Adrenal gland (tissue), 9 donors: ENCODE measurements at regions not wholly inside any gene's neighbourhood (a gene's known extent, or its start where the extent isn't known, plus 50 kb on each side); places are given as distances from the start of the nearest gene placed in this dataset.
"Not testable (repeated sequence)": the region's sequence is repeated elsewhere in the genome, so short reads cannot be mapped to it uniquely, and the experiment has no call there.

Source experiments
- DNase-seq, 7 donors: peaks; one replicate each; pipeline ENCODE4 v3.0.0-alpha.2; 2019 to 2020
- H3K27ac ChIP-seq, 5 donors: fragments of 200-600 bp; sonication (generic) in 4 of 5; 1 replicate in 3 of 5; 2 replicates in 2 of 5; pipeline versions ENCODE4 v1.5.1 to v1.8.0; 2016 to 2020; ENCODE audit warnings: mild to moderate bottlenecking in 1 of 5
- H3K27me3 ChIP-seq: fragments of 200-600 bp; 2 replicates; pipeline ENCODE4 v1.8.0; 2021
- H3K36me3 ChIP-seq, 2 donors: fragments of 200-600 bp; replicated peaks in 1 of 2; 1 replicate in 1 of 2; 2 replicates in 1 of 2; pipeline versions ENCODE4 v1.5.1 to v1.8.0; 2018 to 2022
- H3K4me1 ChIP-seq, 2 donors: fragments of 200-600 bp; replicated peaks in 1 of 2; 1 replicate in 1 of 2; 2 replicates in 1 of 2; pipeline versions ENCODE4 v1.5.1 to v1.8.0; 2018 to 2021
- H3K4me3 ChIP-seq, 4 donors: fragments of 200-600 bp; sonication (generic) in 3 of 4; one replicate each; pipeline ENCODE4 v1.5.1; 2016 to 2018
- H3K9me3 ChIP-seq, 3 donors: fragments of 200-600 bp; sonication (generic) in 1 of 3; replicated peaks in 1 of 3; 1 replicate in 2 of 3; 2 replicates in 1 of 3; pipeline versions ENCODE4 v1.5.1 to v1.8.0; 2016 to 2021
- POLR2A ChIP-seq, 2 donors: fragments of 450-650 bp; IDR thresholded peaks; one replicate each; pipeline ENCODE4 v1.6.1; 2017; ENCODE audit warnings: antibody characterized with exemption in 2 of 2, mild to moderate bottlenecking in 2 of 2, moderate library complexity in 1 of 2
- WGBS, 4 donors: extraction: QIAGEN DNeasy Blood & Tissue Kit in 2 of 4; methylation state at CpG; one replicate each; pipeline versions ENCODE4 v1.1.5 to v1.1.7; 2013 to 2017; 5-methylcytosine and 5-hydroxymethylcytosine counted together
- intact Hi-C, 2 donors: fragments of 100-400 bp; cut with DNase I; formaldehyde crosslinking; loops; one replicate each; pipeline versions ENCODE4 v1.14.1 to v1.15.0; 2022 to 2023
- TF ChIP-seq, protein P1 (sequence below), 6 experiments: fragments of 450-650 bp in 4 of 6; fragments of 200-600 bp in 2 of 6; sonication (generic) in 1 of 6; IDR thresholded peaks; 1 replicate in 5 of 6; 2 replicates in 1 of 6; pipeline versions ENCODE4 v1.5.1 to v1.8.0; 2016 to 2021; ENCODE audit warnings: antibody characterized with exemption in 6 of 6, mild to moderate bottlenecking in 2 of 6, moderate library complexity in 1 of 6
- donor health status: healthy with polysubstance abuse.
- donor health status: Bipolar disorder and iron deficiency.
- donor health status: DM: yes; HTN: yes; CAD: no.
- donor health status: DM: no; HTN: no; CAD: no.
- donor health status: DM: no; HTN: no; CAD: no.

DNA sequence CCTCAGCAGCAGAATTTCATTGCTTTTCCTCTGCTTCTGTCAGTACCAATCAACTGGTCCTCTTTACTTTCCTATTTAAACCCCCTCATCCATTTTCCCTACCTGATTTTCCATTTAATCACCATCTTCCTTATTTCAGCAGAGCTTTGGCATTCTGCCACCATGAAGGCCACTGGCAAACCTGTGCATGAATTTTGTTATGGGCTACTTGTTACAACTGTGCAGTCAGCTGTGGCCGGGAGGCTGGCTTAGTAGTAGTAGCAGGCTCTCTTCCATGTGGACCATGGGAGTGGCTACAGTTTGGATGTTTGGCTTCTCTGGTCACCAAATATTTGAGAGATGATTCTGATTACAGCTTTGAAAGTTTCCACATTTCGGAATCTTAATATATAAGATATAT is 976.6 kb upstream of the SEMA6A start:
- Histone ChIP-seq H3K27ac (no peak overlapping the region), H3K27me3 (no peaks in the 10 kb centered on the region), H3K4me3 (no peak overlapping the region), H3K4me1 (no peaks in the 10 kb centered on the region), H3K9me3 (no peaks in the 10 kb centered on the region), H3K36me3 (no peaks in the 10 kb centered on the region)
- no peak for DNase-seq
- intact Hi-C loops = no loop called here
- WGBS, 4 donors = 76 to 87% (median 82%) methylated on average over 2 of the region's 2 CpGs
- TF ChIP-seq POLR2A (IDR thresholded peaks at IDR 0.05) = no peak
- TF ChIP-seq, protein P1, sequence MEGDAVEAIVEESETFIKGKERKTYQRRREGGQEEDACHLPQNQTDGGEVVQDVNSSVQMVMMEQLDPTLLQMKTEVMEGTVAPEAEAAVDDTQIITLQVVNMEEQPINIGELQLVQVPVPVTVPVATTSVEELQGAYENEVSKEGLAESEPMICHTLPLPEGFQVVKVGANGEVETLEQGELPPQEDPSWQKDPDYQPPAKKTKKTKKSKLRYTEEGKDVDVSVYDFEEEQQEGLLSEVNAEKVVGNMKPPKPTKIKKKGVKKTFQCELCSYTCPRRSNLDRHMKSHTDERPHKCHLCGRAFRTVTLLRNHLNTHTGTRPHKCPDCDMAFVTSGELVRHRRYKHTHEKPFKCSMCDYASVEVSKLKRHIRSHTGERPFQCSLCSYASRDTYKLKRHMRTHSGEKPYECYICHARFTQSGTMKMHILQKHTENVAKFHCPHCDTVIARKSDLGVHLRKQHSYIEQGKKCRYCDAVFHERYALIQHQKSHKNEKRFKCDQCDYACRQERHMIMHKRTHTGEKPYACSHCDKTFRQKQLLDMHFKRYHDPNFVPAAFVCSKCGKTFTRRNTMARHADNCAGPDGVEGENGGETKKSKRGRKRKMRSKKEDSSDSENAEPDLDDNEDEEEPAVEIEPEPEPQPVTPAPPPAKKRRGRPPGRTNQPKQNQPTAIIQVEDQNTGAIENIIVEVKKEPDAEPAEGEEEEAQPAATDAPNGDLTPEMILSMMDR (IDR thresholded peaks at IDR 0.05) = no peak

DNA sequence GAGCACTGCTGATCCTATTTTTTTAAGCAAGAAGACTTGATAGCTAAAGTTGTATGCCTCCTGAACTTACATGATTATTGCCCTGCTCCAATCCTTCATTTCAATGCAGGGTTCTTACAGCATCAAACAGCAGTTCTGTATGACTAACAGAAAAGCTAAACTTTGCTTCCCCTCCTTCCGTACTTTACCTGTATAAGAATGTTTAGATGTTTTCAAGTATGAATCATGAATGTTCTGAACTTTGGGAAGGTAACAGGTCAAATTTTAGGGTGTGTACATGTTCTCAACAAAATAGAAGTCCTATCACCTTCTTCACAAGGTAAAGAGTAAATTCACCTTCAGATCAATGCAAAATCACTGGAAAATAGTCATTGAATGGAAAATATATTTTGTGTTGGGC is 972.6 kb upstream of the SEMA6A start:
- TF ChIP-seq POLR2A (IDR thresholded peaks at IDR 0.05) = no peak
- TF ChIP-seq, protein P1 (IDR thresholded peaks at IDR 0.05) = no peak
- H3K9me3 ChIP-seq = no peaks in the 10 kb centered on the region
- no peak overlapping the region for H3K4me3 ChIP-seq
- no peak for DNase-seq
- no peaks in the 10 kb centered on the region for H3K27me3 ChIP-seq
- WGBS, 4 donors = 72 to 90% (median 87%) methylated on average over 1 of the region's 1 CpG
- H3K36me3 ChIP-seq = no peaks in the 10 kb centered on the region
- no peaks in the 10 kb centered on the region for H3K4me1 ChIP-seq
- H3K27ac ChIP-seq = no peak overlapping the region
- intact Hi-C loops = no loop called here

DNA sequence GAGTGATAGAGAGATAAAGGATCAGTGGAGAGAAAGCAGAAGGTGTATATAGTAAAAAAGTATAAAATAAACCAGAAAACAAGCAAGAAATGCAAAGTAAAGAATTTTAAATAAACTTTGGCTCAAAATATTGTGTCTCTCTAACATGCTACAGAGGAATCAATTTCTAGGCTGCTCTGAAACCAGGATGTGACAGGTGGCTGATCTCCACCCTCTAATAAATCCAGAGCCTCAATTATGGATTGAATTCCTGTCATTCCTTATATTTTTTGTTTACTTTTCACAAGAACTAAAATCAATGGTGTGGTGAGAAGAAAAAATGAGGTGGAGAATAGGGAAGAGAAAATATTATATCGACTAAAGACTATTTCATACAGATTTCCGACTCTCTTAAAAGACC is 965.1 kb upstream of the SEMA6A start:
- no peaks in the 10 kb centered on the region for H3K27me3 ChIP-seq
- H3K27ac ChIP-seq = no peak overlapping the region
- TF ChIP-seq POLR2A (IDR thresholded peaks at IDR 0.05) = no peak
- TF ChIP-seq, protein P1 (IDR thresholded peaks at IDR 0.05) = no peak
- H3K4me1 ChIP-seq = no peaks in the 10 kb centered on the region
- H3K4me3 ChIP-seq = no peak overlapping the region
- 68 to 72% (median 70%) methylated on average over 2 of the region's 2 CpGs for WGBS, 4 donors
- no peaks in the 10 kb centered on the region for H3K9me3 ChIP-seq
- intact Hi-C loops = no loop called here
- DNase-seq = no peak
- no peaks in the 10 kb centered on the region for H3K36me3 ChIP-seq

DNA sequence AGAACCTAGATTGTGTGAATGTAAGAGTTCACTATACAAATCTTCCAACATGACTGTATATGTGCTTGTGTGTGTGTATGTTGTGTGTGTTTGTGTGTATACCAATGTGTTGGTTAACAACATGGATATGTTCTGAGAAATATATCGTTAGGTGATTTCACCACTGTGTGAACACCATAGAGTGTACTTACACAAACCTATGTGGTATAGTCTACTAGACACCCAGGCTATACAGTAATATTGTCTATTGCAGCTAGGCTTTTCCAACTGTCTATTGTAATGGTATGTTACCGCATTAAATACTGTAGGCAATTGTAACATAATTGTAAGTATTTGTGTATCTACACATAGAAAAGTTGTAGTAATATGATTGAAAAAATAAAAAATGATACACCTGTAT is 959.2 kb upstream of the SEMA6A start:
- no peak overlapping the region for H3K4me3 ChIP-seq
- no peaks in the 10 kb centered on the region for H3K9me3 ChIP-seq
- no peak overlapping the region for H3K27ac ChIP-seq
- intact Hi-C loops = no loop called here
- H3K36me3 ChIP-seq = no peaks in the 10 kb centered on the region
- WGBS, 4 donors = 89 to 94% (median 93%) methylated on average over 2 of the region's 2 CpGs
- DNase-seq = no peak
- TF ChIP-seq POLR2A (IDR thresholded peaks at IDR 0.05) = no peak
- TF ChIP-seq, protein P1 (IDR thresholded peaks at IDR 0.05) = no peak
- no peaks in the 10 kb centered on the region for H3K27me3 ChIP-seq
- H3K4me1 ChIP-seq = no peaks in the 10 kb centered on the region

DNA sequence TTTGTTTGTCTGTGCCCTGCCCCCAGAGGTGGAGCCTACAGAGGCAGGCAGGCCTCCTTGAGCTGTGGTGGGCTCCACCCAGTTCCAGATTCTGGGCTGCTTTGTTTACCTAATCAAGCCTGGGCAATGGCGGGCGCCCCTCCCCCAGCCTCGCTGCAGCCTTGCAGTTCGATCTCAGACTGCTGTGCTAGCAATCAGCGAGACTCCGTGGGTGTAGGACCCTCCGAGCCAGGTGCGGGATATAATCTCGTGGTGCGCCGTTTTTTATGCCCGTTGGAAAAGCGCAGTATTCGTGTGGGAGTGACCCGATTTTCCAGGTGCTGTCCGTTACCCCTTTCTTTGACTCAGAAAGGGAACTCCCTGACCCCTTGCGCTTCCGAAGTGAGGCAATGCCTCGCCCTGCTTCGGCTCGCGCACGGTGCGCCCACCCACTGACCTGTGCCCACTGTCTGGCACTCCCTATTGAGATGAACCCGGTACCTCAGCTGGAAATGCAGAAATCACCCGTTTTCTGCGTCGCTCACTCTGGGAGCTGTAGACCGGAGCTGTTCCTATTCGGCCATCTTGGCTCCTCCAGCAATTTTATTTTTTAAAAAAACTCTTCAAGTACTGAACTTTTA is 958.5 kb upstream of the SEMA6A start:
- intact Hi-C loops, H3K27ac ChIP-seq, H3K4me1 ChIP-seq, H3K4me3 ChIP-seq, H3K27me3 ChIP-seq, H3K9me3 ChIP-seq, H3K36me3 ChIP-seq, DNase-seq: not testable (repeated sequence)
- 90 to 97% (median 95%) methylated on average over 24 to 30 of the region's 30 CpGs for WGBS, 4 donors
